ENCODE measurements at regions not wholly inside any gene's neighbourhood (a gene's known extent, or its start where the extent isn't known, plus 50 kb on each side); places are given as distances from the start of the nearest gene placed in this dataset.

GRCh38 chr9:107086460-107086859 lies 196.6 kb upstream of the RAD23B start:
- FAIRE-seq (no peak), DNase-seq (ENCODE audit: low read depth in 1 of 2, low spot score in 2 of 2) (no peak)
- H4K5ac ChIP-seq (ENCODE audit: insufficient read length, low read depth, low read length) = no peak overlapping the region
- no peak overlapping the region for H3K9ac ChIP-seq (replicated peaks in 1 of 4; ENCODE audit: extremely low read depth in 1 of 4, low read depth in 3 of 4, low read length in 3 of 4)
- no peaks in the 10 kb centered on the region for H3K9me3 ChIP-seq (ENCODE audit: insufficient read depth in 2 of 2, low read depth in 1 of 2, low read length in 1 of 2)
- H4K8ac ChIP-seq (ENCODE audit: extremely low read depth, insufficient read depth, low read length) = no peak overlapping the region
- H2BK20ac ChIP-seq (ENCODE audit: low read length) = no peak overlapping the region
- H3K56ac ChIP-seq (replicated peaks; ENCODE audit: insufficient read length, low read depth, low read length) = no peak overlapping the region
- H3K4me1 ChIP-seq (replicated peaks in 1 of 4; ENCODE audit: control insufficient read depth in 3 of 4, insufficient read depth in 4 of 4, low read length in 3 of 4) = no peaks in the 10 kb centered on the region
- no peak overlapping the region for H2BK5ac ChIP-seq (ENCODE audit: low read depth, low read length)
- no peak overlapping the region for H2BK12ac ChIP-seq (ENCODE audit: low read depth, low read length)
- POLR2A ChIA-PET (ENCODE audit: partially characterized antibody) = no interaction called here
- no peak overlapping the region for H2AFZ ChIP-seq (ENCODE audit: low read length)
- H3K23ac ChIP-seq (ENCODE audit: insufficient read length) = no peak overlapping the region
- H3K27me3 ChIP-seq (replicated peaks in 1 of 4; ENCODE audit: control insufficient read depth in 3 of 4, extremely low read depth in 1 of 4, insufficient read depth in 3 of 4, low read length in 3 of 4) = no peaks in the 10 kb centered on the region
- CTCF ChIA-PET (ENCODE audit: partially characterized antibody) = interaction anchor here (1.0 to 1.3 kb wide), 2 partner anchors 11 to 20 kb away, joined by 3 to 4 read pairs; no protein-coding TSS in a partner anchor
- 85% methylated on average over 2 of the region's 2 CpGs; no CpG with 5 or more reads in 1 of the 2 experiments for WGBS, 2 experiments (ENCODE audit: extremely low coverage in 1 of 2, insufficient coverage in 1 of 2, insufficient read length in 1 of 2, insufficient replicate concordance in 2 of 2, low coverage in 1 of 2, low lambda C conversion rate in 2 of 2, missing lambda C conversion rate in 1 of 2)
- H3K79me1 ChIP-seq (ENCODE audit: low read depth, low read length) = no peaks in the 10 kb centered on the region
- H3K4me3 ChIP-seq (ENCODE audit: extremely low read depth in 1 of 4, insufficient read depth in 2 of 4, low read depth in 3 of 4, low read length in 4 of 4) = no peak overlapping the region
- no peak overlapping the region for H3K4ac ChIP-seq (replicated peaks; ENCODE audit: insufficient read length, low read depth, low read length)
- no peaks in the 10 kb centered on the region for H3K79me2 ChIP-seq (ENCODE audit: control insufficient read depth in 1 of 2, insufficient read depth in 2 of 2, low read length in 2 of 2)
- H4K20me1 ChIP-seq (replicated peaks in 1 of 2; ENCODE audit: control insufficient read depth in 1 of 2, insufficient read depth in 2 of 2, low read length in 2 of 2) = no peaks in the 10 kb centered on the region
- H3K27ac ChIP-seq (ENCODE audit: low read depth, low read length) = no peak overlapping the region
- H3K36me3 ChIP-seq (ENCODE audit: control insufficient read depth in 2 of 4, insufficient read depth in 4 of 4, low read length in 3 of 4) = no peaks in the 10 kb centered on the region
- no peak overlapping the region for H2BK15ac ChIP-seq (ENCODE audit: low read length)
- no peak overlapping the region for H2AK5ac ChIP-seq (ENCODE audit: low read depth, low read length)
- no peak overlapping the region for H3K14ac ChIP-seq (ENCODE audit: insufficient read length)
- no peak for TF ChIP-seq CHD2 (IDR thresholded peaks at IDR 0.05; ENCODE audit: low read length)
- TF ChIP-seq BRCA1 (IDR thresholded peaks at IDR 0.05; ENCODE audit: low read depth, low read length) = no peak
- no peak for TF ChIP-seq USF2 (IDR thresholded peaks at IDR 0.05; ENCODE audit: low read length)
- TF ChIP-seq HDAC6 (IDR thresholded peaks at IDR 0.05; ENCODE audit: low read depth, low read length) = no peak
- no peak for TF ChIP-seq CTBP2 (IDR thresholded peaks at IDR 0.05; ENCODE audit: borderline replicate concordance, insufficient read depth, insufficient read length, low read length)
- TF ChIP-seq MAX (IDR thresholded peaks at IDR 0.05) = no peak
- TF ChIP-seq ZNF274 (IDR thresholded peaks at IDR 0.05; ENCODE audit: borderline replicate concordance, extremely low read depth, low read length) = no peak
- TF ChIP-seq EP300 (IDR thresholded peaks at IDR 0.05; ENCODE audit: borderline replicate concordance in 1 of 2, low read depth in 2 of 2, low read length in 2 of 2) = no peak
- no peak for TF ChIP-seq CBX8 (IDR thresholded peaks at IDR 0.05; ENCODE audit: borderline replicate concordance, low read depth, low read length)
- TF ChIP-seq RBBP5 (IDR thresholded peaks at IDR 0.05; ENCODE audit: borderline replicate concordance, low read depth, low read length) = no peak
- no peak for TF ChIP-seq TBP (IDR thresholded peaks at IDR 0.05; ENCODE audit: low read depth, low read length)
- H3K4me2 ChIP-seq (ENCODE audit: insufficient read depth in 1 of 2, low read depth in 2 of 2, low read length in 2 of 2) = no peak overlapping the region
- H4K91ac ChIP-seq (replicated peaks; ENCODE audit: insufficient read length, low read length) = no peak overlapping the region
- H3K23me2 ChIP-seq (ENCODE audit: low read depth, low read length) = no peaks in the 10 kb centered on the region
- H3K18ac ChIP-seq (ENCODE audit: extremely low read depth, low read length) = no peak overlapping the region
- H2BK120ac ChIP-seq (replicated peaks; ENCODE audit: low read depth, low read length) = no peak overlapping the region
